GM21619 (cell line): ENCODE measurements at regions not wholly inside any gene's neighbourhood (a gene's known extent, or its start where the extent isn't known, plus 50 kb on each side); places are given as distances from the start of the nearest gene placed in this dataset.

ENCODE experiments used
- ATAC-seq: cut with Tn5 transposase; IDR thresholded peaks from one replicate; pipeline ENCODE4 v1.9.1; 2021; ENCODE audit not compliant: unreplicated experiment

DNA sequence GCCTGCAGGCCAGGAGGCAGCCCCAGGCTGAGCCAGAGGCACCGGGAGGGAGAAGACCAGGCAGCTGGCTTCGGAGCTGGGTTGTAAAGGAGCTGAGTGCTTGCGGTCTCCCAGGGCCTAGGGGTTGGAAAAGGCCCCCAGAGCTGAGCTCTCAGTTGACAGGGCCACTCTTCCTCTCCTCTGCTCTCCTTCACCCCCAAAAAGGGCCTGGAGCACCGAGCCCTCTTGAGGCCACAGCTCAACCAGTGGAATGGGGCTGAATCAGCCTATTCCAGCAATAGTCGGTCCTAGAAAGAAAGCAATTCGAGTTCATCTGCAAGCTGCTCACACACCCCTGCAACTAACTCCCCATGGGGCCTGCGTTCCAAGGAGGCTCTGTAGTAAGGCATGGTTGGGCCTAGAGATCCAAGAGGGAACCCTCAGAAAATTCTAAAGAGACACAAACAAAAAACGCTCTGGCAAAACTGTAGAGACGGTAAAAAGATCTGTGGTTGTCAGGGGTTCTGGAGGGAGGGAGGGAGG lies 205.0 kb downstream of the BUD13 start:
- no peak for ATAC-seq

- no peak for ATAC-seq
These were observed 209.1 kb downstream of the BUD13 start for GRCh38 chr11:116563712-116564047.

- ATAC-seq: no peak
These were observed 209.6 kb downstream of the BUD13 start for GRCh38 chr11:116563028-116563711.

DNA sequence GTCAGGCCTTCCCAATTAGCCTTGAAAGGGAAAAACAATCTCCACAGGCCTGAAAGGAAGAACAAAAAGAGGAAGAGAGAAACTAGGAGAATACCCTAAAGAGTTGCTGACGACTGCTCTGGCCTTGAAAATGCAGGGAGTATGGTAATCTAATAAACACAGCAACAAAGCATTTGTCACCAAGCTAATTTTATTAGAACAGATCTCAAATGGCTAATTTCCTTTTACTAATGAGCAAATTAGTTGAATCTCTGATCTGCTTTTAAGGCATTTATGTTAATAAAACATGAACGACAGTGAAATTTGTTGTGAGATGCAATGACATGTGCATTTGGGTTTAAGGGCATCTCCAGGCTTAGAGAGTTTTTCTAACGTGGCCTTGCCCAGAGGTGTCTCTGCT lies 212.2 kb downstream of the BUD13 start:
- ATAC-seq: no peak

DNA sequence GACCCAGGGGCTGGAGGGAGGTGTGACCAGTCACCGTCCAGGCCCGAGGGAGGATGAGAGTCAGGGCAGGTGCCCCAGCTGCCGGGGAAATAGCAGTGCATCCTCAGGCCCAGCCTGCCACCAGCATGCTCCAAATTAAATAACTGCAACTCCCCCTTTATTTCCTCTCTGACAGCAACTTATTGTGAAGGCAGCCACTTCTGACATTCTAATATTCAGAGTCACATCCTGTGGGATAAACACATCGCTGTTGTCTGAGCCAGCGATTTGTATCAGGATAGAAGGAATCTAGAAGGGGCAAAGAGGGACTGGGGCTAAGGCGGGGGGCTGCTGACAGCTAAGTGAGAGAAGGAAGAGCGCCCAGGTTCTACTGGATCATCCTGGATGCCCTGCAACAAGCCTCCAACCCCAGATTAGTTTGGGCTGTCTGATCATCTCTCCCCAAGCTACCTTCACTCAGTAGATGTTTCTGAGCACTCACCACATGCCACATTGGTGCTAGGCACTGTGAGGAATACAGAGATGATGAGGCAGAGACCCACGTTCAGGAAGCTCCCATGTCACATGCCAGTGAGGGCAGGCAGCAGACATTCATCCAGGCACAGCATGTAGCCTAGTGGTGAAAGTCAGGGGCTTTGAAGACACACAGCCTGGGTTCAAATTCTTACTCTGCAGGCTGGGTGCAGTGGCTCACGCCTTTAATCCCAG lies 214.1 kb downstream of the BUD13 start:
- no peak for ATAC-seq

GRCh38 chr11:116557282-116557681 lies 215.5 kb downstream of the BUD13 start:
- no peak for ATAC-seq

- ATAC-seq: no peak
These were observed 216.3 kb downstream of the BUD13 start for GRCh38 chr11:116556483-116556882.

DNA sequence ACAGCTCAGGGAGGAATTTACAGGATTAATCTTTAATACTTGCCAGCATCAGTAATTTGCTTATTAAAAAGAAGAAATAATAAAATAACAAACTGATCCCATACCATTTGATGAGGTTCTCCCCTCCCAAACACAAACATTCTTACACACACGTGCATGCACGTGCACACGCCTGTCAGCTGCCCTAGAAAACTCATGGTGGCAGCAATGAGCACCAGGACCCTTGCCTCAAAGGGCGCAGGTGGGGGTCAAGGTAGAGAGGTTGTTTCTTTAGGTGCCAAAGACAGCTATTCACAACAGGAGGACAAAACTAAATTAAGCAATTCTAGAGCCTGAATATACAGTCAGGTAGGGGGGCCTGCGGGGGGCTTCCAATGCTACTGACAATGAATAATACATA lies 219.3 kb downstream of the BUD13 start:
- no peak for ATAC-seq

- no peak for ATAC-seq
These were observed 221.2 kb downstream of the BUD13 start for GRCh38 chr11:116551576-116551975.

DNA sequence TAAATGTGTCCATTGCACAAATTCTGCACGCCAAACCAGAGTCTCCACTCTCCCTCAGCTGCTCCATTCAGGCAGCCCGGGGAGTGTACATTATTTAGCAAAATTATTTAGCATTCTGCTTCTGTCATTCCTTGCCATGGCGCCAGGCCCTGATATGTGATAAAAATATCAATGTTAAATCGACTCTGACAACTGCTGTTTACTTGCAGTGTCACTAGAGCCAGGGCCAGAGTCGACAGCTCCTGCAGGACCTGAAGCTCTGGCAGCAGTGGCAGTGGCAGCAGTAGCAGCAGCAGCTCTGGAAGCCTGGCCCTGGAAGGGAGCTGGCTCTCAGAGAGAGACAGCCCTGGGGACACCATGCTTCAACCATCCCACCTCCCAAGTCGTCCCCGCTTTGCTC lies 224.5 kb downstream of the BUD13 start:
- no peak for ATAC-seq

GRCh38 chr11:116547571-116547970 lies 225.2 kb downstream of the BUD13 start:
- ATAC-seq: no peak

DNA sequence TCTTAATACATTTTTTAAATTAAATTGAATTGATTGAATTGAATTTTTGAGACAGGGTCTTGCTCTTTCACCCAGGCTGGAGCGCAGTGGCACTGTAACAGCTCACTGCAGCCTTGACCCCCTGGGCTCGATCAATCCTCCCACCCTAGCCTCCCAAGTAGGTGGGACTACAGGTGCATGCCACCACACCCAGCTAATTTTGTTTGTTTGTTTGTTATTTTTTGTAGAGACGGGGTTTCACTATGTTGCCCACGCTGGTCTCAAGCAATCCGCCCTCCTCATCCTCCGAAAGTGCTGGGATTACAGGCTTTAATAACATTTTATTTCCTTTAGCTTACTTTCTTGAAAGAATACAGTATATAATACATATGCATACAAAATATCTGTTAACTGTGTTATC lies 226.9 kb downstream of the BUD13 start:
- ATAC-seq: no peak

DNA sequence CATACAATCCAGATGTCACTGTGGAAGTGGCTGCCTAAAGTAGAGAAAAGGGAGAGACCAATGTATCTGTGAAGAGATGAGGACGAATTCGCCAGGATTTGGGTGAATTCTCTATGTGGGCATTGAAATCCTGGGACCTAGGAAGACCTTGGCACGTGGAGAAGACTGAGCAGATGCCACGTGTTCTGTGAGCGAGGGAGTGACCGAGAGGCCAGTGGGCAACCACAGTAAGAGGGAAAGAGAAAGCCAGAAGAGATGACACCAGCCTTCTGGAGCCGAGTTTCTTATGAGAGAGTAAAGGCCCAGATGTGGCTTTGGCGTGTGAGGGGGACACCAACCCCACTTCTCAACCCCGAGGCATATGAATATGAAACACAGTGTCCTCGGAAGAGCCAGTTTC lies 228.1 kb downstream of the BUD13 start:
- ATAC-seq: no peak

GRCh38 chr11:116543911-116544475 lies 228.8 kb downstream of the BUD13 start:
- no peak for ATAC-seq

DNA sequence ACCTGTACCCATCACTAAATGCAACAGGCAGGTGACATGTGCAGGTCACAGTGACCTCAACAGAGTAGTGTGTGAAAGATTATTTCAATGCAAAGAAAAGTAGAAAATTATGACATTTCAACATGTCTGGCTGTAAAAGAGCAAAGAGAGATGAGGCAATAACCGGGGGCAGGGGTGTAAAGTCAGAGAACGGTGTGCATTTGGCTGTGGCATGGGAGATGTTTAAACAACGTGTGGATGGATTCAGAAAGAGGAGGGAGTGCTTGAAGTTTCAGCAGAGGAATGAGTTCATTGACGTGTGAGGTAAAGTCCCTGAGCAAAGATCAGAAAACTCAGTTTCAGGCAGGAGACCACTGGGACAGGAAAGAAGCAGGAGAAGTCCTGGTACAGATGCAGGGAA lies 229.7 kb downstream of the BUD13 start:
- no peak for ATAC-seq

DNA sequence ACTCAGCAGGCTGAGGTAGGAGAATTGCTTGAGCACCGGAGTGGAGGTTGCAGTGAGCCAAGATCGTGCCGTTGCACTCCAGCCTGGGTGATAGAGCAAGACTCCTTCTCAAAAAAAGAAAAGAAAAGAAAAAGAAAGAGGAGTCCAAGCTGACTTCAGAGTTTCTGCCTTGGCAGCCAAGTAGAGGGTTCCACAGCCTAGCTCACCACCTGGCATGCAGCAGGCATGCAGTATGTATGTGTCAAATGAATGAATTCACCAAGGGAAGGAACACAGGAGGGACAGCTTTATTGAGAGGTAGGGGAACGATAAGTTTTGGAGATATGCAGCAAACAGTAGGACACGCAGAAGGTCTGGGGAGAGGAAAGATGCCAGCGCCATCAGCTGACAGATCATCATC lies 230.4 kb downstream of the BUD13 start:
- ATAC-seq: no peak

DNA sequence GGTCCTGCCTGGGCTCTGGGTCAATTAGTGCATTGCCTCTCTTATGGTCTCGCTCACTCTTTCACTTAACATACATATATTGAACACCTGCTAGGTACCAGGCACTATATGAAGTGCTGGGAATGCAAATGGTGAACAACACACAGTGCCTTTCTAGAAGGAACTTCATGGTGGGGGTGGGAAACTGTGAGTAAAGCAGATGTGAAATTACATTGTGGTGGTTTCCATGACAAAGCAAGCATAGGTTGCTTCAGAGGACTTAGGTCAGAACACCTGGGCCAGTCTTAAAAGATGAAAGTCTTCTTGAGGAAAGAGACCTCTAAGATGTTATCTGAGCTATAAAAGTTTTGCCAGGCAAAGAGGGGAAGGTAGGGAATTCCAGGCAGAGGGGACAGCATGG lies 231.3 kb downstream of the BUD13 start:
- no peak for ATAC-seq

- ATAC-seq: no peak
These were observed 232.0 kb downstream of the BUD13 start for GRCh38 chr11:116540645-116541304.

- no peak for ATAC-seq
These were observed 232.9 kb downstream of the BUD13 start for GRCh38 chr11:116539836-116540418.

GRCh38 chr11:116539211-116539610 lies 233.6 kb downstream of the BUD13 start:
- ATAC-seq: no peak

- no peak for ATAC-seq
These were observed 234.1 kb downstream of the BUD13 start for GRCh38 chr11:116538677-116539076.
